ENCODE measurements at regions not wholly inside any gene's neighbourhood (a gene's known extent, or its start where the extent isn't known, plus 50 kb on each side); places are given as distances from the start of the nearest gene placed in this dataset.

GRCh38 chr18:38466426-38466825, 900.8 kb upstream of the CELF4 start:
- Histone ChIP-seq H3K36me3 (ENCODE audit: control insufficient read depth in 4 of 4, insufficient read depth in 3 of 4, low read depth in 1 of 4, low read length in 3 of 4) (no peaks in the 10 kb centered on the region), H3K9ac (ENCODE audit: low read depth in 1 of 2, low read length in 2 of 2) (no peak overlapping the region), H3K4me1 (ENCODE audit: control insufficient read depth in 4 of 4, insufficient read depth in 4 of 4, low read length in 3 of 4) (no peaks in the 10 kb centered on the region), H3K9me3 (ENCODE audit: control insufficient read depth in 4 of 4, low read length in 3 of 4) (peaks cover 0 to 3% (median 0%) of the 10 kb centered on the region in 4 donors), H3K27ac (ENCODE audit: low read depth in 1 of 2, low read length in 2 of 2) (no peak overlapping the region), H3K4me3 (ENCODE audit: low read depth in 1 of 3, low read length in 3 of 3) (no peak overlapping the region), H3K27me3 (ENCODE audit: control insufficient read depth in 4 of 4, insufficient read depth in 4 of 4, low read length in 3 of 4) (no peaks in the 10 kb centered on the region)
- WGBS: 72% methylated on average over 2 of the region's 2 CpGs
- DNase-seq (ENCODE audit: low spot score): no peak
- TF ChIP-seq MAX (IDR thresholded peaks at IDR 0.05) (no peak), RAD21 (IDR thresholded peaks at IDR 0.05) (no peak), ATF3 (IDR thresholded peaks at IDR 0.05) (no peak), FOXA2 (IDR thresholded peaks at IDR 0.05) (no peak), HNF4G (IDR thresholded peaks at IDR 0.05) (no peak)

GRCh38 chr18:38464024-38464423, 898.4 kb upstream of the CELF4 start:
- H3K27me3 ChIP-seq (ENCODE audit: control insufficient read depth in 4 of 4, insufficient read depth in 4 of 4, low read length in 3 of 4): no peaks in the 10 kb centered on the region
- 84% methylated on average over 1 of the region's 1 CpG for WGBS
- no peak overlapping the region for H3K9ac ChIP-seq (ENCODE audit: low read depth in 1 of 2, low read length in 2 of 2)
- no peaks in the 10 kb centered on the region for H3K4me1 ChIP-seq (ENCODE audit: control insufficient read depth in 4 of 4, insufficient read depth in 4 of 4, low read length in 3 of 4)
- no peaks in the 10 kb centered on the region for H3K36me3 ChIP-seq (ENCODE audit: control insufficient read depth in 4 of 4, insufficient read depth in 3 of 4, low read depth in 1 of 4, low read length in 3 of 4)
- no peak for DNase-seq (ENCODE audit: low spot score)
- TF ChIP-seq EGR1 (IDR thresholded peaks at IDR 0.05; ENCODE audit: low read depth in 2 of 2): no peak
- TF ChIP-seq, protein P1, sequence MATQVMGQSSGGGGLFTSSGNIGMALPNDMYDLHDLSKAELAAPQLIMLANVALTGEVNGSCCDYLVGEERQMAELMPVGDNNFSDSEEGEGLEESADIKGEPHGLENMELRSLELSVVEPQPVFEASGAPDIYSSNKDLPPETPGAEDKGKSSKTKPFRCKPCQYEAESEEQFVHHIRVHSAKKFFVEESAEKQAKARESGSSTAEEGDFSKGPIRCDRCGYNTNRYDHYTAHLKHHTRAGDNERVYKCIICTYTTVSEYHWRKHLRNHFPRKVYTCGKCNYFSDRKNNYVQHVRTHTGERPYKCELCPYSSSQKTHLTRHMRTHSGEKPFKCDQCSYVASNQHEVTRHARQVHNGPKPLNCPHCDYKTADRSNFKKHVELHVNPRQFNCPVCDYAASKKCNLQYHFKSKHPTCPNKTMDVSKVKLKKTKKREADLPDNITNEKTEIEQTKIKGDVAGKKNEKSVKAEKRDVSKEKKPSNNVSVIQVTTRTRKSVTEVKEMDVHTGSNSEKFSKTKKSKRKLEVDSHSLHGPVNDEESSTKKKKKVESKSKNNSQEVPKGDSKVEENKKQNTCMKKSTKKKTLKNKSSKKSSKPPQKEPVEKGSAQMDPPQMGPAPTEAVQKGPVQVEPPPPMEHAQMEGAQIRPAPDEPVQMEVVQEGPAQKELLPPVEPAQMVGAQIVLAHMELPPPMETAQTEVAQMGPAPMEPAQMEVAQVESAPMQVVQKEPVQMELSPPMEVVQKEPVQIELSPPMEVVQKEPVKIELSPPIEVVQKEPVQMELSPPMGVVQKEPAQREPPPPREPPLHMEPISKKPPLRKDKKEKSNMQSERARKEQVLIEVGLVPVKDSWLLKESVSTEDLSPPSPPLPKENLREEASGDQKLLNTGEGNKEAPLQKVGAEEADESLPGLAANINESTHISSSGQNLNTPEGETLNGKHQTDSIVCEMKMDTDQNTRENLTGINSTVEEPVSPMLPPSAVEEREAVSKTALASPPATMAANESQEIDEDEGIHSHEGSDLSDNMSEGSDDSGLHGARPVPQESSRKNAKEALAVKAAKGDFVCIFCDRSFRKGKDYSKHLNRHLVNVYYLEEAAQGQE (IDR thresholded peaks at IDR 0.05): no peak
- TF ChIP-seq FOXA2 (IDR thresholded peaks at IDR 0.05): no peak
- no peak for TF ChIP-seq SP1 (IDR thresholded peaks at IDR 0.05)
- no peak for TF ChIP-seq NR2F2 (IDR thresholded peaks at IDR 0.05)
- no peak for TF ChIP-seq YY1 (IDR thresholded peaks at IDR 0.05)
- H3K27ac ChIP-seq (ENCODE audit: low read depth in 1 of 2, low read length in 2 of 2): no peak overlapping the region
- peaks cover 0 to 3% (median 0%) of the 10 kb centered on the region in 4 donors for H3K9me3 ChIP-seq (ENCODE audit: control insufficient read depth in 4 of 4, low read length in 3 of 4)
- no peak overlapping the region for H3K4me3 ChIP-seq (ENCODE audit: low read depth in 1 of 3, low read length in 3 of 3)

DNA sequence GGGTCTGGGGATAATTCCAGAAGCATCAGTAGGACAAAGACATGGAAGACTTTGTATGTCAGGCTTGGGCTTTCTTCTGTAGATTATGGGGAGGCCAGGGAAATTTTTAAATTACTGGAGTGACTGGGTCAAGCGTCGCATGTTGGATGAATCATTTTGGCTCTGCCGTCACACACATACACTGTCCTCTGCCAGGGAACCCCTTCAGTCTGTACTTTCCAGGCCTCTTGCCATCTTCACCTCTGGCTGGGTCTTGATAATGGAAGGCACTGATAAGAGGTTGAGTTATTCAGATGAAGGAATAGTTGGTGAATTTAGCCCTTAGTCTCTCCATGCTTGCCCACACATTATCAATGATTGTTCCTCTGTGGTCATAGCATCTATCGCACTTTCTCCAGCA, 895.1 kb upstream of the CELF4 start:
- H3K4me1 ChIP-seq (ENCODE audit: control insufficient read depth in 4 of 4, insufficient read depth in 4 of 4, low read length in 3 of 4): no peaks in the 10 kb centered on the region
- peaks cover 0 to 3% (median 0%) of the 10 kb centered on the region in 4 donors for H3K9me3 ChIP-seq (ENCODE audit: control insufficient read depth in 4 of 4, low read length in 3 of 4)
- no peak overlapping the region for H3K9ac ChIP-seq (ENCODE audit: low read depth in 1 of 2, low read length in 2 of 2)
- H3K36me3 ChIP-seq (ENCODE audit: control insufficient read depth in 4 of 4, insufficient read depth in 3 of 4, low read depth in 1 of 4, low read length in 3 of 4): no peaks in the 10 kb centered on the region
- H3K27ac ChIP-seq (ENCODE audit: low read depth in 1 of 2, low read length in 2 of 2): no peak overlapping the region
- 90% methylated on average over 4 of the region's 4 CpGs for WGBS
- no peak overlapping the region for H3K4me3 ChIP-seq (ENCODE audit: low read depth in 1 of 3, low read length in 3 of 3)
- DNase-seq (ENCODE audit: low spot score): no peak
- TF ChIP-seq YY1 (IDR thresholded peaks at IDR 0.05) (no peak), FOXA1 (IDR thresholded peaks at IDR 0.05) (no peak), FOXA2 (IDR thresholded peaks at IDR 0.05) (no peak), HNF4G (IDR thresholded peaks at IDR 0.05) (no peak), NR2F2 (IDR thresholded peaks at IDR 0.05) (no peak), RXRA (IDR thresholded peaks at IDR 0.05) (no peak), MAX (IDR thresholded peaks at IDR 0.05) (no peak), JUND (IDR thresholded peaks at IDR 0.05) (no peak), RAD21 (IDR thresholded peaks at IDR 0.05) (no peak), ATF3 (IDR thresholded peaks at IDR 0.05) (no peak), HNF4A (conservative IDR thresholded peaks at IDR 0.05) (no peak), TAF1 (conservative IDR thresholded peaks at IDR 0.05) (no peak)
- H3K27me3 ChIP-seq (ENCODE audit: control insufficient read depth in 4 of 4, insufficient read depth in 4 of 4, low read length in 3 of 4): no peaks in the 10 kb centered on the region

Data from liver (tissue), 7 donors.